Cerebellar cortex (tissue), 1 donor: ENCODE measurements at regions not wholly inside any gene's neighbourhood (a gene's known extent, or its start where the extent isn't known, plus 50 kb on each side); places are given as distances from the start of the nearest gene placed in this dataset.

ENCODE experiments used
- DNase-seq: peaks from one replicate; pipeline ENCODE4 v3.0.0-alpha.2; 2015; ENCODE audit warnings: low spot score

DNA sequence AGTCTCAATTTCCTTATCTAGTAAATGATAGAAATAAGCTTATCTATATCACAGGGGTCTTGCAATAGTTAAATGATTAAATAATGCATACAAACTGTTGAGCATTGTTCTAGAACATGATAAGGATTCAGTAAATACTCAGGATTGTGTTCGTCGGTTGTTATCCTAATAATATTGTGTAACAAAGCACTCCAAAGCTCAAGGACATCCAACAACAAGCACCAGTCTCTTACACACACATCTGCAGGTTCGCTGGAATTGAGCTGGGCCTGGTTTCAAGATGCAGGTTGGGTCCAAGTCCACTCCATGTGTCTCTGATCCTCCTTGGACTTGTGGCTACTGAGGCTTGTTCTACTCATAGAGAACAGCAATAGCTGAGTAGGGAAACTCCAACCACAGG lies 74.1 kb upstream of the MC3R start:
- DNase-seq = no peak

DNA sequence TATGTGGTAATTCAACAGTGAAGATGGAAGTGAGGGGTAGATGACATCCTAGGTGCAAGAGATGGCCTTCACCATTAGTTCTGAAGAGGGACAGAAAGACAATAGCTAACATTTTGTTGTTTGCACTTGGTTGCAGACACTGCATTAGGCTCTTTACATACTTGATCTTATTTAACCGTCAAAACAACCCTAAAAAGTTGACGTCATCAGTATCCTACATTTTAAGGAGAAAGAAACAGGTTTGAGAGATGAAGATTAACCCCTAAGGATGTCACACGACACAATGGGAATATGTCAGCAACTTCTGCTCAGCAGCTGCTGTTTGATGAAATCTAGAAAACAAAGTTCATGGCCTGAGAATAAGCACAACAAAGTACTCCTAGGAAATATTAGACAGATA lies 72.6 kb upstream of the MC3R start:
- DNase-seq = no peak

DNA sequence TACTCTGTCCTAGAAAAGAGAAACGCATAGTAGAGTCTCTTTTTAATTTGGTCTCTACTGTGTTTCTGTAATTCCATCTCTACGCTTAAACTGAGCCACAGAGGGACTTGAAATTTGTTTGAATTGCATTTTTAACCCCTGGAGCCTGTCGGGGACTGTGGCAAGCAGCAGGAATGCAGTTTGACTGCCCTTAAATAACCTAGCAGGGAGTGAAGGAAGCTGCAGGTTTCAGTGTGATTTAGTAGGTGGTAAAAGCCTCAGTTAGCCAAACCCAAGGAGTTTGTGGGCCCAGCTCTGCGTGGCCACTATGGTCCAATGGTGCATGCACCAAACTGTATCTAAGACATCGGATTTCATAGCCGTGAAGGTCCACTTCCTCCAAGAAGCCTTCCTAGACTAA lies 70.3 kb upstream of the MC3R start:
- DNase-seq = no peak

DNA sequence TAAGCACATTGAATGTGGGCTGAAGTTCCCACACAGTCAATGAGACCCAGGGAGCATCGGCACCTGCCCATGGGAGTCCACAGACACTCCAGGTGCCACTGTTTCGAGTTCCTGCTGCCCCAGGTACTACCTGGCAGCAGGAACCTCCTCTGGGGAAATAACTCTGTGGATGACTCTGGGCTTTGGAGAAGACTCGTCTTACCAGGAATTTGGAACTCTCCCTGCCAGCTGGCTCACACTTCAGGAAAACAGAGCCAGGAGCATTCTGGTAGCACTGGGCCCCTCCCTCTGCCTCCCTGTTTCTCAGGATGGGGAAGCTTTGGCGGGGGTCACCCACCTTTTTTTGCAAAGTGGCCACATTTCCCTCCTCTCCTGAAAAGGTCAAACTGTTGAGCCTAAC lies 69.5 kb upstream of the MC3R start:
- no peak for DNase-seq

DNA sequence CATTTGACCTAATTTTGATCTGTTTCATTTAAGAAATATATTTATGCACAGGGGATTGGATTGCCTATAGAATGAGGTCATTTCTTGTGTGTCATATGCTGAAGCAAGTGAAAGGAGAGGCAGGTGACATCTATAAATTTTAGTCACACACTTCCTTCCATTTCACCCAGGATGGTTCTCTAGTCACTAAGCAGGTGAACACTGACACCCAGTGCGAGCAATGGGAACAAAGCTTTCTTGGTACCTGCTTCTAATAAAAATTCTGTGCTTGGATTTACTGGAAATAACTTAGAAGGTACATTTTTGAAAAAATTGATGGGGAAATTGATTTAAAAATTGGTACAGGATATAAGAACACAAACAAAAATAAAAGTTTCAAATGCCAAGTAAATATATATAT lies 66.9 kb upstream of the MC3R start:
- no peak for DNase-seq

DNA sequence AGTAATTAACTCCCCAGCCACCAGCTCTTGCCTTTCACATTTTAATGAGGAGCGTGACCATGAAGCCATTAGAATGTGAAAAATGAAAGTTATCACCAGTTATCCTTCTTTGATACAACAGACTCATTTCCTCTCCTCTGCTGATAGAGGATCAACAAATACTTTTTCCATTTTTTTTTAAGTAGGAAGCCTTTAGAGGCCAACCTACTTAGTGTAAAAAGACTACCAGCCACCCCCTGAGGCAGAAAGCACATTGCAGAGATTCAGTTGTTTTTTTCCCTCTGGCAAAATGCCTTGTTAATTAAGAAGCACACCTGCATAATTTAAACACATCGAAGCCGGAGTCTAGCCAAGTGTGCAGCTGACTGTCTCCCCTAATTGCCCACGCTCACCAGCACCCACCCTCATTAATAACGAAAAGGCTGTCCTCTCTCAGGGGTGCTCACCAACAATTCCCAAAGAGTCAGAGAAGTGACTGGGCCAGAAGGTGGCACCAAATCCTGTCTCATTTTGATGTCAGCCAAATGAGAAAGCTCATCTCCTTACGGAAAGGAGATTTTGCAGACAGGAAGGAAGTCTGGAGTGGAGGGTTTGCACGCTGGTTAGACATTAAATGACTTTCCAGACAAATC lies 60.9 kb upstream of the MC3R start:
- peak; percentile 3 for DNase-seq

DNA sequence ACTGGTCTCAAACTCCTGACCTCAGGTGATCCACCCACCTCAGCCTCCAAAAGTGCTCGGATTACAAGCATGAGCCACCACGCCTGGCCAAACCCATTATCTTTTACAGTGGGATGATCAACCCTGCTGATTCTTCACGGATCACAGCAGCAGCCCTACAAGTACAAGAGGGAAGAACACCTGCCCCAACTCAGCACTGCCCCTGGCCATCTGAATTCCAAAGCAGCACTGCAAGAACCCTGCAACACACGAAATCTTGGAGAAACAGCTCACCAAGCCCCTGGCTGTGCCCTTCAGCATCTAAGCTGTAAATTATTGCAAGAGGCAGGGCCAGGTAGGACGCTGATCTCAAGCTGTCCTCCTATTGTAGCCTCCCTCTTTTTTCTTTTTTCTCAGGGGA lies 54.5 kb upstream of the MC3R start:
- no peak for DNase-seq

DNA sequence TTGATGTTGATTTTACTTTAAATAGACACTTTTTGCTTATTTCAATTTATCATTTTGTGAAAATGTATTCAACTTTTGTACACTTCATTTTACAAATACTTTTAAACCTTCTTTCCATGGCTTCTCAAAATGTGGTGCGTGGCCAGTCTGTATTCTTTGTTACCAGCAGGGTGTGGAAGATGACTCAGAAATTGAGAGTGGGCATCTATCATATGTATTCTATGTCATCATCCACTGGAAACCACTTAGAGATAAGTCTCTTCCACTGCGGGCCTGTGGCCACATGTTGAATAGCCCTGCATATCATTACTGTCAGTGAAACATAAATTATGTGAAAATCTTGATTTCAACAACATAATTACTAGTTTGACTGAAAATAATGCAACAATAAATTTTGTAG lies 52.6 kb upstream of the MC3R start:
- no peak for DNase-seq
